Activated CD4-positive, alpha-beta T cell treated with anti-CD3 and anti-CD28 coated beads, Interleukin-10, Interleukin-2, amounts not matched to agents 100 ng/mL and 50 ng/mL, durations not matched to agents 16 hours and 8 hours (primary cell): ENCODE measurements at regions not wholly inside any gene's neighbourhood (a gene's known extent, or its start where the extent isn't known, plus 50 kb on each side); places are given as distances from the start of the nearest gene placed in this dataset.

Experiments used
- DNase-seq: peaks from one replicate; pipeline ENCODE4 v3.0.0-alpha.2; 2020

DNA sequence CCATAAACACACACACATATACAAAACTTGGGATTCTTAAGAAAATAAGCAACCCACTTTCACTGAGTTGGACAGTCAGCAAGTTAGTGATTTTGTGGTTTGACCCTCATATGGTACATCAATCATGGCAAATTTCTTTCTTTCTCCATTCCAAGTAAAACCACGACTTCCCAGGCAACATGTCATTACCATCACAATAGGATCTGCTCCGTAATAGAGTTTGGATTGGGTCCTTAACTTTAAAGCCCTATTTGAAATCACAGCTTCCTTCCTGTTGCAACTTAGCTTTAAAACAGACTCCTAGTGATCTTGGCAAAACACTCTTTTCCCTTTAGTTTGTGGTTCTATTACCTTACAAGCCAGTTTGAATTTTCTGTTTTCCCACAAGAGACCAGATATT, 483.6 kb downstream of the INHBA start:
- DNase-seq = no peak

- DNase-seq = no peak
Measured at GRCh38 chr7:41217306-41217705, 485.6 kb downstream of the INHBA start.

GRCh38 chr7:41207141-41207540, 495.7 kb downstream of the INHBA start:
- no peak for DNase-seq

DNA sequence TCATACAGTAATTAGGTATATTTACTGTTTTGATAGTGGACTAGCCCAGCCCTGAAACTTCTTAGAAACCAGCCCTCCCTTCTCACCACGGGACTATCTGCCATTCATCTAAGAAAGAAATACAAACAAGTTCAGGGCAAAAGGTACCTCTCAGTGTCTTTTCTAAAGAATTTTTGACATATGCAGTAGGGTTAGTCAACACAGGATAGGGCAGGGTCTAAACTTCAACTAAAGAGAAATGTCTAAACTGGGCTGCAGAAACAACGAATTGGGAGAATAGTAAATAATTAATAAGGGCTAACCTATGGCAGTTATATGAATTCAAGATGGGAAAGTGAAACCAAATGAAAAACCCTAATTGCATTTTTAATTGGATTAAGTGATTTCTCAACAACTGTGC, 496.6 kb downstream of the INHBA start:
- DNase-seq = no peak

- no peak for DNase-seq
Measured at GRCh38 chr7:41205600-41205999, 497.3 kb downstream of the INHBA start.

DNA sequence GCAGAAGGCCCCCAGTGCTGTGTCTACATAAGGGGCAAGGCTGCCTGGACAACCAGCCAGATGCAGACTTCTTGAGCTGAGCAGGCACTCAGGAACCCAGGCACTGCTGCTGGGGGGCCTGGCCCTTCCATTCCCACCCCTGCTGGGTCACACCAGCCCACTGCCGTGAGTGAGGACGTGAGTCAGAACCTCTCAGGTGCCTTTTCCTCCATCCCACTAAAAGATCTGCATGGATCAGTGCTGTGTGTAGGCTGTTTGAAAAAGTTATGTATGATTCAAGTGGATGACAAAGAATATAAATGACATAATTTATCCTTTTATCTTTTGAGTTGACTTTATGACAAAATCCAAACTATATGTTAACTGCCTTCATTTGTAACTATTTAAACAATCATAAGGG, 499.3 kb downstream of the INHBA start:
- DNase-seq = no peak

GRCh38 chr7:41201021-41201420, 501.9 kb downstream of the INHBA start:
- no peak for DNase-seq

- no peak for DNase-seq
Measured at GRCh38 chr7:41199136-41199535, 503.8 kb downstream of the INHBA start.

GRCh38 chr7:41198502-41198901, 504.4 kb downstream of the INHBA start:
- DNase-seq = no peak

DNA sequence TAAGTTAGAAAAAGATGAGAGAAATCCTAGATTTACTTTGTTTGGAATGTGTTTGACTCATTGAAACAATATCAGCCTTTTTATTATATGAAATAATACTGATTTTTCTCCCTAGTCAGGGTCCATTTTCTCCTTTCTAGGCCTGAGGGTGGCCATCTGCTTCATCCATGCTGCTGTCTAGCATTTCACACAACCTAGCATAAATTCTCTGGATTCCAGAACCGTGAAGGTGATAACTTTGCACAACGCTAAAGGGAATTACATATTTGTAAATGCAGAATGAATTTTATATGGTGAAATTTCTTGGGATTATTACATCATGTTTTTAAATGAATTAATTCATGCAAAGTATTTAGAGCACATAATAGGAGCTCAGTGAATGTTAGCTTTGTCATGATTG, 505.1 kb downstream of the INHBA start:
- no peak for DNase-seq

- DNase-seq = no peak
Measured at GRCh38 chr7:41193738-41194282, 509.1 kb downstream of the INHBA start.

GRCh38 chr7:41190581-41190980, 512.3 kb downstream of the INHBA start:
- DNase-seq = no peak

DNA sequence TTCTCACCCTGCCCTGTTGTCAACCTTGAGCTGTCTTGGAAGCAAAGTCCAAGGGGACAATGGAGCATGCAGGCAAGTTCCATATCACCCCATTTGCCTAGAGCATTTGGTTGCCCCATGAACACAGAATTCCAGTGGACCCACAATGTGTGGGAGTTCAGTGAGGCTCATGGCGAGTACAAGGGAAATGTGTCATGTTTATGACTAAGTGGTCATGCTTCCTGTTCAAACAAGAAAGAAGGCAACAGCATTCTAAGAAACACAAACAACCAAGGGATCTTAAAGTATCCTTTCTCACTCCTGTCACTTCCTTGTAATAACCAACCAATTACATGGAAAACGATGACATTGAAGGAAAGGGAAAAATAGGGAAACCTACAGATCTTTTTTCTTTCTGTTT, 513.0 kb downstream of the INHBA start:
- no peak for DNase-seq

GRCh38 chr7:41188163-41189130, 514.4 kb downstream of the INHBA start:
- DNase-seq = no peak

- no peak for DNase-seq
Measured at GRCh38 chr7:41187322-41187721, 515.6 kb downstream of the INHBA start.

- no peak for DNase-seq
Measured at GRCh38 chr7:41185851-41186250, 517.0 kb downstream of the INHBA start.

DNA sequence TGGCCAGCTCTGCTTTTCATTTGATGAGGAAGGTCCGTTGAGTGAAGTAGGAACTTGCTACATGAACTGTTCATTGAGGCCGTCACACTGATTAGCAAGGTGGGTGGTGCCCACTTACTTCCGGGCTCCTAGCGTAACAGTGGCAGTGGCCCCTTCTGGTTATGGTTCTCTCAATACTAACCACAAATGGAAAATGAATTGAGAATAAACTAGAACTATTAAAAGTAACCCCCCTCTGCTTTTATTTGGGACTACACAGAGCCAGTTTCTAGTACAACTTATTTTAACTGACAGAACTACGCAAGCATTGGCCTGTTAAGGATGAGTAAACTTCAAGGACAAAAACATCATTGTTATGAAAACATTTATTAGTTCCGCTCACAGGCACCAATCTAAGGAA, 519.1 kb downstream of the INHBA start:
- no peak for DNase-seq

GRCh38 chr7:41182782-41183181, 520.1 kb downstream of the INHBA start:
- no peak for DNase-seq

DNA sequence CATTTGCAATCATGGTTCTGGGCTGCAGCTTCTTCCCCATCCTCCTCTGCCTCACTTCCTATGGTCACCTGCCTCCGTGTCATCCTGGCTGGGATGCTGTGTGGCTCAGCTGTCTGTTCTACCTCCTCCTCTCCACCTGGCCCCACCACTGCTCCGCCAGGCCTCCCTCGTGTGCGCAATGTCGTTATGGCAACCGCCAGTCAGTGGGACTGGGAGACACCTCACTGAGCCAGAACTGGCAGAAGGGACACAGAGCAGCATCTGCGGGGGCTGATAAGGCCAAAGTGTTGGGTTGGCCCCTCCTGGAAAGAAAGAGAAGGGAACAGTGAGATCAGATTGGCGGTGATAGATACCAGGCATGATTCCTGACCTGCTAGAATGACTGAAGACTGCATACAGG, 527.5 kb downstream of the INHBA start:
- no peak for DNase-seq

DNA sequence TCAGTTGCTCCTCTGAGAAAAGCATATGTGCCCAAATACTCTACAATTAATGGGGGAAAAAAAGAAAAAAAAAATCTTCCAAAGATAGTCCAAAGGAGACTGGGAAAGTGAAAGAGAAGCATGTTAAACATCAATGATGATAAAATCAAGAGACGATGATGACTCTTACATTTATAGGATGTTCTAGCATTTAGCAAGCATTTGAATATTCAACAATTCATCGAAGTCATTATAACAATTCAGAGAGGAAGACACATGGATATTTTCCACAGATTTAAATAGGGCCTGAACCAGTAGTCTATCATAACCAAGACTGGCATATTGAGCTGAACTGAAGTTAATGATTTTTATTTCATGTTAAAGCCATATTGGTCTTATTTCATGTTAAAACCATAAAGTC, 528.4 kb downstream of the INHBA start:
- no peak for DNase-seq

GRCh38 chr7:41170466-41170865, 532.4 kb downstream of the INHBA start:
- no peak for DNase-seq

GRCh38 chr7:41169317-41169716, 533.6 kb downstream of the INHBA start:
- no peak for DNase-seq

DNA sequence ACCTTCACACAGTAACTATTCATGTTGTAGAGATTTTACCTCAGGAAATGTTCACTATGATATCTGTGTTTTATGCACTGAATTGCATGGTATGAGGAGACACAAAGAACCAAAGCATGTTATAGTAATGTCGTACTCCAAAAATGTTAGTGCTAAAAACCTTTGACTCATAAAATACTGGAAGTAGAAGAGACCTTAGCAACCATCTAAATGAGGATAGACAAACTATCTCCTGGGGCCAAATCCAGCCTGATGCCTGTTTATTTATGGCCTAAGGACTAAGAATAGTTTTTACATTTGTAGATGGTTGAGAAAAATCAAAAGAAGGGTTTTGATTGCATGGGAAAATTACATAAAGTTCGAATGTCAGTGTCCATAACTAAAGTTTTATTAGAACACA, 535.1 kb downstream of the INHBA start:
- DNase-seq = no peak

- no peak for DNase-seq
Measured at GRCh38 chr7:41164440-41164839, 538.5 kb downstream of the INHBA start.

DNA sequence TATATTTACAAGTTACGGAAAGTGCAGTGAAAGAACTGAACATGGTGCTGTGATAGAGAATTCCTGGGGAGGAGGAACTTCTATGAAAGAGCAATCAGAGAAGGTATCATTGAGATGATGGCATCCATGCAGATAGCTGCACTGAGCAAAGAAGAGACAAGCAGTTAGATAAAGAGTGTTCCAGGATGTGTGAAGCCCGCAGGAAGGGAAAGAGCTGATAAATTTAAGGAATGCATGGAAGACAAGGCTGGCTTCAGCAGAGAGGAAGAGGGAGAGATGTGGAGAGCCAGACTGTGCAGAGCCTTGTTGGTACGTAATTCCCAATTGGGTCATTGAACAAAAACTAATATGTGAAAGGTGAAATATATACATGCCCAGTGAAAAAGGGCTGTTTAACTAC, 538.9 kb downstream of the INHBA start:
- no peak for DNase-seq
